GM12891 (cell line): ENCODE measurements at regions not wholly inside any gene's neighbourhood (a gene's known extent, or its start where the extent isn't known, plus 50 kb on each side); places are given as distances from the start of the nearest gene placed in this dataset.

ENCODE experiments used
- POLR2A ChIP-seq: IDR thresholded peaks from 2 replicates; pipeline ENCODE4 v1.6.1; 2011; ENCODE audit warnings: low read depth, low read length, control low read depth
- POLR2AphosphoS5 ChIP-seq: IDR thresholded peaks from 2 replicates; pipeline ENCODE4 v1.6.1; 2011; ENCODE audit warnings: low read depth, low read length, control low read depth
- POU2F2 ChIP-seq: IDR thresholded peaks from 2 replicates; pipeline ENCODE4 v1.6.1; 2011; ENCODE audit warnings: low read depth, mild to moderate bottlenecking, control low read depth, low read length, moderate library complexity
- SPI1 ChIP-seq: IDR thresholded peaks from 2 replicates; pipeline ENCODE4 v1.6.1; 2011; ENCODE audit warnings: low read depth, low read length, control low read depth
- TAF1 ChIP-seq: IDR thresholded peaks from 2 replicates; pipeline ENCODE4 v1.6.1; 2011; ENCODE audit warnings: low read depth, low read length, control low read depth

GRCh38 chr10:124158592-124158991 lies 65.2 kb upstream of the CHST15 start:
- TF ChIP-seq POLR2AphosphoS5, result no peak
- TF ChIP-seq POLR2A, result no peak
- TF ChIP-seq SPI1, result no peak
- TF ChIP-seq TAF1, result no peak
- TF ChIP-seq POU2F2, result no peak
